Thoracic aorta (tissue), 2 donors: ENCODE measurements at regions not wholly inside any gene's neighbourhood (a gene's known extent, or its start where the extent isn't known, plus 50 kb on each side); places are given as distances from the start of the nearest gene placed in this dataset.

Experiments used
- ATAC-seq: fragments of 150-250 bp; one replicate; pipeline ENCODE4 v1.8.0; 2017; ENCODE audit warnings: low read depth; ENCODE audit not compliant: insufficient number of reproducible peaks, low FRiP score
- DNase-seq: peaks from one replicate; pipeline ENCODE4 v3.0.0-alpha.2; 2020; ENCODE audit warnings: low spot score
- H3K27ac ChIP-seq, 2 donors: fragments of 200-600 bp; sonication (generic); 1 replicate in 1 of 2; 2 replicates in 1 of 2; pipeline ENCODE4 v1.5.1; 2016; ENCODE audit warnings: mild to moderate bottlenecking in 2 of 2, moderate library complexity in 2 of 2
- H3K27me3 ChIP-seq: fragments of 200-600 bp; sonication (generic); replicated peaks from 2 replicates; pipeline ENCODE4 v1.6.0; 2016; ENCODE audit warnings: mild to moderate bottlenecking; ENCODE audit not compliant: insufficient read depth
- H3K36me3 ChIP-seq: fragments of 200-600 bp; sonication (generic); one replicate; pipeline ENCODE4 v1.5.1; 2016
- H3K4me1 ChIP-seq, 2 donors: fragments of 200-600 bp; sonication (generic); 1 replicate in 1 of 2; 2 replicates in 1 of 2; pipeline versions ENCODE4 v1.5.1 to v1.6.0; 2016; ENCODE audit warnings: low read depth in 2 of 2, mild to moderate bottlenecking in 1 of 2; ENCODE audit not compliant: control insufficient read depth in 1 of 2
- H3K4me3 ChIP-seq: fragments of 200-600 bp; sonication (generic); 2 replicates; pipeline ENCODE4 v1.5.1; 2016; ENCODE audit warnings: mild to moderate bottlenecking
- H3K9me3 ChIP-seq: fragments of 200-600 bp; sonication (generic); 2 replicates; pipeline ENCODE4 v1.5.1; 2016
- CTCF ChIP-seq: fragments of 200-600 bp; sonication (generic); IDR thresholded peaks from one replicate; pipeline ENCODE4 v1.5.1; 2019; ENCODE audit warnings: antibody characterized with exemption

GRCh38 chr10:9036711-9037204 is 982.3 kb downstream of the GATA3 start:
- peaks cover 6% of the 10 kb centered on the region for H3K9me3 ChIP-seq

GRCh38 chr10:9038146-9038714 is 983.7 kb downstream of the GATA3 start:
- no peaks in the 10 kb centered on the region for H3K36me3 ChIP-seq
- H3K27me3 ChIP-seq: no peaks in the 10 kb centered on the region
- no peak for TF ChIP-seq CTCF
- no peak overlapping the region for H3K4me3 ChIP-seq
- peaks cover 6% of the 10 kb centered on the region for H3K9me3 ChIP-seq
- no peak for DNase-seq
- no peak overlapping the region for H3K27ac ChIP-seq
- ATAC-seq: no peak
- H3K4me1 ChIP-seq: no peaks in the 10 kb centered on the region

More at GRCh38 chr10:9036711-9037204, 982.3 kb downstream of the GATA3 start:
- H3K4me1 ChIP-seq: no peaks in the 10 kb centered on the region
- ATAC-seq (no peak), DNase-seq (no peak)
- H3K27me3 ChIP-seq: no peaks in the 10 kb centered on the region
- no peak overlapping the region for H3K4me3 ChIP-seq
- H3K36me3 ChIP-seq: no peaks in the 10 kb centered on the region
- no peak overlapping the region for H3K27ac ChIP-seq
- TF ChIP-seq CTCF: no peak

- no peak for DNase-seq
- Histone ChIP-seq H3K36me3 (no peaks in the 10 kb centered on the region), H3K4me1 (no peaks in the 10 kb centered on the region), H3K4me3 (no peak overlapping the region), H3K27me3 (no peaks in the 10 kb centered on the region), H3K9me3 (no peaks in the 10 kb centered on the region), H3K27ac (no peak overlapping the region)
- no peak for ATAC-seq
- no peak for TF ChIP-seq CTCF
Measured at GRCh38 chr10:9043466-9043865, 989.0 kb downstream of the GATA3 start.

- H3K36me3 ChIP-seq: no peaks in the 10 kb centered on the region
- no peaks in the 10 kb centered on the region for H3K27me3 ChIP-seq
- ATAC-seq: no peak
Measured at GRCh38 chr10:9045311-9045710, 990.8 kb downstream of the GATA3 start.

More at GRCh38 chr10:9045311-9045710, 990.8 kb downstream of the GATA3 start:
- TF ChIP-seq CTCF: no peak
- H3K4me3 ChIP-seq: no peak overlapping the region
- no peak overlapping the region for H3K27ac ChIP-seq
- DNase-seq: no peak
- no peaks in the 10 kb centered on the region for H3K4me1 ChIP-seq
- H3K9me3 ChIP-seq: peaks cover 3% of the 10 kb centered on the region
